Stimulated activated CD4-positive, alpha-beta T cell treated with anti-CD3 and anti-CD28 coated beads, Interleukin-15, amount 100 ng/mL, for 1 hour (primary cell): ENCODE measurements at regions not wholly inside any gene's neighbourhood (a gene's known extent, or its start where the extent isn't known, plus 50 kb on each side); places are given as distances from the start of the nearest gene placed in this dataset.
"Not testable (repeated sequence)": the region's sequence is repeated elsewhere in the genome, so short reads cannot be mapped to it uniquely, and the experiment has no call there.

Experiments
- DNase-seq, 2 donors: peaks; one replicate each; pipeline ENCODE4 v3.0.0-alpha.2; 2020; ENCODE audit warnings: low read depth in 1 of 2, low spot score in 1 of 2

DNA sequence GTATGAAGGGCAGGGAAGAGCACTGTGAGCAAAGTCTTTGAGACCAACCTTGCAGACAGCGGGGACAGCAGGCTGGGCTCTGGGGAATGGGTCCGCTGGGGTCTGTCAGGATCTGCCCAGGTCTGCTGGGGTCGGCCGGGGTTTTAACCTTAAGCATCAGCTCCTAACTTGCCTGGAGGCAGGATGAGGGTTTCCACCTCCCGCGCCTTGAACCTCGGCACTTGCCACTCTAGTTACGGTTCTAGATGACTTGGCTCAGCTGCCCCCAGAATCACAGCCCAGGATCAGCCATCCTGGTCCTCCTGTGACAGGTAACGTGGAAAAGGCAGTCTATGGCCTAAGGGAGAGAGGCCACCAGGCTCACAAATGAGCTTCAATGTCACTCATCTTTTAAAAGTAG is 50.4 kb upstream of the CACUL1 start:
- DNase-seq = no peak

DNA sequence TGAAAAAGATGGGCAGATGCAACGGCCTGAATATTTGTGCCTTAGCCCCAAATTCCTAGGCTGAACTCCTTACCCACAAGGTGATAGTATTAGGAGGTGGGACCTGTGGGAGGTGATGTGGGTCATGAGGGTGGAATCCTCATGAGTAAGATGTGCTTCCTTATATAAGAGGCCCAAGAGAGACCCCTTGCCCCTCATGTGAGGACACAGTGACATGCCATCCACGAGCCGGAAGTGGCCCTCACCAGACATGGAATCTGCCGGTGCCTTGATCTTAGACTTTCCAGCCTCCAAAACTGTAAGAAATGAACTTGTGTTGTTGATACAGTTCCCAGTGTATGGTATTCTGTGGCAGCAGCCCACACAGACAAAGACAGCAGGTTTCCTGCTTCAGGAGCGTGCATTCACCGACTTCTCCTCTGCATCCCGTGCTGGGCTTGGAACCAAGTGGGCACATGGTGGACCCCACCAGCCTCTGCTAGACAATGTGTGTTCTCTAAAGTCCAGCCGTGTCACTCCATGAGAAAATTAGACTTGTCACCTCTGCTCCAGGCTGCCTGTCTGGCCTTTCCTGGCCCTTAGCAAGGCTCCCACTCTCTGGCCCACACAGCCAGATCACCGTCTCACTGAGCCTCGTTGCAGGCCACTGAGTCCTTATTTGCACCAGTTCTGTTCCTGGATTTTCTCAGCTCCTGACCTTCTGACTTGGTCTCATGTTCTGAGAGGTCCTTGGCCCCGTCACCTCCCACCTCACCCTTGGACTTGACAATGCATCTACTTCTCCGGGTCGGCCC is 52.9 kb upstream of the CACUL1 start:
- DNase-seq = no peak

DNA sequence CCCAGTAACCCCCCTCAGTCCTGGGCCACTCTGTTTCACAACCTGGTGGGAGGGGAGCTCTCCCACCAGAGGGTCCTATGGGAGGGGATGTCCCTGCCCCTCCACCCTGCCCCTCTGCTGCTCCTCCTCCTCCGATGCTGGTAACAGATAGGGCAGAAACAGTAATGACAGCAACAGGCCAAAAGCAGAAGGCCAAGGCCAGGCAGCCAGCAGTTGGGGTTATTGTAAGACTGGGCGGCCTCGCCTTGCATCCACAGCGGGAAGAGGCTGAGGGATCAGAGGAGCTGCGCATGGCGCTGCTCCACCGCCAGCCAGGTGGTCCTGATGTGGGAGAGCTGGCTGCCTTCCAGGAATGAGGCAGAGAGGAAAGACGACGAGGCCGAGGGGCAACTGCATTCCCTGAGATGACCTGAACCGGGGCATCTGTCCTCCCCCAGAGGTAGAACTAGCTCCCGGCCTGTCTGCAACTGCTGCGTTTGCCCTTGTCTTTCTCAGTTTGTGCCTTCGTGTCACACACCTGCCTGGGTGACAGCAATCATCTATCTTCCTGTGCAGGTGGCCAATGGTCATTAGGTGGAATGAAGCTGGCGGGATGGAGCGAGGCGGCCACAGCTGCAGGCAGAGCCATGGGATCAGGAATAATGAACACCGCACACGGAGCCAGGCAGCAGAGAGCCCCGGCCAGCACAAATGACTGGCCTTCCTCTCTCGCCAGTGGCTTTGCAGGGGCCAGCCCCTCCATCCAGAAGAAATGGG is 54.0 kb upstream of the CACUL1 start:
- no peak for DNase-seq

DNA sequence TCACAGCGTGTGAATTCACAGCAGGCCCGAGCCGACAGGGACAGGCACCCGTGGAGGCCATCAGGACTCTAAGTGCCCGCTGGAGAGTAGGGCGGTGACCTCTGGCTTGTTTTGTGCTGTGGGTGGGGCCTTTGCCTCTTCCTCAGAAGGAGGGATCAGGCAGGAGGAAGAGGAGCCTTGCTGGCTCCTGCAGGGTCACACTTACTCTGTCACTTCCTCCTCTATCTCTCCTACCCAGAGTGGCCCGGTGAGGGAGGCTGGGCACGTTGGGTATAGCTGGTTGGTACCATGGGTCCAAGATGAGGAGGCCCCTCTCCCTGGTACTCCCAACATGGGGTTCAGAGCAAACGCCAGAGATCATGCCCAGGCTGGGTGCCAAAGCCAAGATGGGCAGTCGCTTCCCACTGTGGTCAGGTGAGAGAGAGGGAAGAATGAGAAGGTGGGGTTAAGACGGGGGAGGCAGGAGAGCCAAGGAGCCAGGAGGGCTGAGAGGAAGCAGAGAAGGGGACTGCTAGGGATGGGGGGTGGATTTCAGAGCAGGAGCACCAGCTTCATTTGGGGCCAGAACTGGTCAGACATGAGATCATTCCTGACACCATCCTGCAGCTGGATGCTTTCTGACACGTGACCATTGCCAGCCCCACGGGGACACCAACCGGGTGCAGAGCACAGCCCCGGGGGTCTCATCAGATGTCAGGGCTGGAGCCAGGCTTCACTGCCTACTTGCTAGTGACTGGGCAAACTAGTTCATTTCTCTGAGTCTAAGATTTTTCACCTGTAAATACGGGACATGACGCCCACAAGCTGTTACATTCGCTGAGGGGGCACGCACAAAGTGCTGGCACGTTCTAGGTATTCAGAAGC is 54.8 kb upstream of the CACUL1 start:
- DNase-seq = no peak

DNA sequence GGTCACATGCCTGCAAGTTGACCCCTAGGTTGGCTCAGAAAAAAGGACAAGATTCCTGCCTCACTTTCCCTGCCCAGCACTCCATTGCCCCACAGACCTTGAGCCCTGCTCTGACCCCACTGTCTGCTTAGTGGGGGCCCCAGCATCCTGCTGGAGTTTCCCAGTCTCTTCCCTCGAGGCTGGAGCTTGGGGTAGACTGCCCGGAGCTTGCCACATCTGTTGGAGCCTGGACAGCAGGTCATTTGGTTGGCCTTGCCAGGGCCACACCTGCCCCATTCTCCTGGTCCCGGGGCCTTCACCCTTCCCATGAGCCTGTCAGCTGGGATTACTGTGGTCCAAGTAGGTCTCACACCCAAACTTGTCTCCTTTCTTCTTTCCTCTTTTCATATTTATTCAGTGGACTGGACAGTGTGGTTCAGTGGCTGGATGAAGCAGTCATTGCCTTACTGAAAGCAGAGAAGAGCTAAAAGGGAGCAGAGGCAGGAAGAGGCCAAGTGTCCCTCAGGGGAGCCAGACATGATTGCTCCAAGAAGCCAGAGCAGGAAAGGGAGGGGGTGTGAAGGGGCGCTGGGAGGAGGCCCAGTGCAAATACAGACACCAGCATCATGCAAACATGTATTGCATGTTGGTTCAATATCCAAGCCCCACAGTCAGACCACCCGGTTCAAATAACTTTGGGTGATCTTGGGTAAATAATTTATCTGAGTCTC is 56.2 kb upstream of the CACUL1 start:
- no peak for DNase-seq

DNA sequence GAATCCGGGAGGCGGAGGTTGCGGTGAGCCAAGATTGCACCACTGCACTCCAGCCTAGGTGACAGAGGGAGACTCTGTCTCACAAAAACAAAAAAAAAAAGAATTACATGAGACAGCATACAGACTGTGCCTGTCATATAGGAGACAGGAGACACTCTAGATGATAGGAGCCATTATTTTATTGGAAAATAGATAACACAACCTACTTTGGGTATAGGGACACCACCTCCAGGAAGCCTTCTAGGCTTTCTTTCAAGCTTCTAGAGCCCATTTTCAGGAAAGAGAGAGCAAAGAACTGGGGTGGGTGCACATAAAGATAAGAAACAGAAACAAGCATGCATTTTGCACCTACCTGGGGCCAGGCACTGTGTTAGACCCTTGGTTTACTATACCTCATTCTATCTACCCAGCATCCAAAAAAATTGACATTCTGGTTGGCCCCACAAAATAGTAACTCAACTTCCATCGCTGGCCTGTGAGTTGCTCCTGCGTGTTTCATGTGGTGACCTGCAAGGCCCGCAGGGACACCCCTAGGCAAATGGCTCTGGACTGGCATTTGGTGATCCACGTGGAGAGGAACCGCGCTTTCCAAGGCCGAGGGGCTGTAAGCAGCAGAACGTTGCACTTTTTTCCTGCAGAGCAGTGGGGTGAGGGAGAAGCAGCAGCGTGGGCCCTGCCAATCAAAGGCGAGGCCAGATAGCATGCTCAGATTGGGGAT is 57.1 kb upstream of the CACUL1 start:
- DNase-seq = no peak

DNA sequence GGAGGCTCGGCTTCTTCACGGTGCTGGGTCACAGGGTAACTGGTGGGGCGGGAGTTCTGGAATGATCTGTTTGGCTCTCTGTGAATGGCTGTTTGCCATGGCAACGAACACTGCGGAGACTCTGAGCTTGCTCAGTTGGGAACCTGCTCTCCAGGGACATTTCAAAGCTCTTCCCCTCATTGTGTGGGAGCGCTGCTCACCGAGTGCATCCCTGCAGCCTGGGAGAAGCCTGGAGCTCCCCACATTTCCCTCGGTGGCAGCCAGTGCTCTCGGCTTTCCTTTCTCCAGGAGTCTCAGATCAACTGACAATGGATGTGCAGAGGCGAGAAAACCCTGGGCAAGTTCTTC is 57.6 kb upstream of the CACUL1 start:
- DNase-seq = no peak

DNA sequence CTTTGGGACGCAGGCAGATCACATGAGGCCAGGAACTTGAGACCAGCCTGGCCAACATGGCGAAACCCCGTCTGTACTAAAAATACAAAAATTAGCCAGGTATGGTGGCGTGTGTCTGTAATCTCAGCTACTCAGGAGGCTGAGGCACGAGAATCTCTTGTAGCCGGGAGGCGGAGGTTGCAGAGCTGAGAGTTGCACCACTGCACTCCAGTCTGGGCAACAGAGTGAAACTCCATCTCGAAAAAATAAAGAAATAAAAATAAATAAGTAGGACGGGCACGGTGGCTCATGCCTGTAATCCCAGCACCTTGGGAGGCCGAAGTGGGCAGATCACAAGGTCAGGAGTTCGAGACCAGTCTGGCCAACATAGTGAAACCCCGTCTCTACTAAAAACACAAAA is 58.2 kb upstream of the CACUL1 start:
- not testable (repeated sequence) for DNase-seq

DNA sequence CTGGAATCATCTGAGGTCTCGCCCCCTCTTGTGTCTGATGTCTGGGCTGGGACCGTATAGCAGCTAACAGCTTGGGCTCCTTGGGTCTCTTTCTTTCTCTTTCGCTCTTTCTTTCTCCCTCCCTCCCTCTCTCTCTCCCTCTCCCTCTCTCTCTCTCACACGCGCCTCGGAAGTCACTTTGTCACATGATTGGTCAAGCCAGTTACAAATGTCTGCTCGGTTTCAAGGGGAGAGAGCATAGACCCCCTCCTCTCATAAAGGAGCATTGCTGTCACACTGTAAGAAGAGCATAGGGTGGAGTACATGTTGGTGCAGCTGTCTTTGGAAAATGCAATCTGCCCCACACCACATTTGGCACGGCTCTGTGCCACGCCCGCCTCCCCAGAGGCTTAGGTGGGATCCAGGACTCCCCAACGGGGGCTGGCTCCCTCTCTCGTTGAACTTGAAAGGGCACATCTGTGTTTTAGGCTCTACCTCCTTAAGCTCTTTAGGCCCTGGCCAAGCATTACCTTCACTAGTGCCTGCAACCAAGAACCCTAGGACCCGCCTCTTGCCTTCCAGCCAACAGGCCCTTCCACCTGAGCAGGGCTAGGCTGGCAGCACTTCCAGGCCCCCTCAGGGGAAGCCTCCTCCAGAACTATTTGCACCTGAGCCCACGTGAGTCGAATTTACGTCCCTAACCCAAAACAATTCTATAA is 61.9 kb upstream of the CACUL1 start:
- no peak for DNase-seq

DNA sequence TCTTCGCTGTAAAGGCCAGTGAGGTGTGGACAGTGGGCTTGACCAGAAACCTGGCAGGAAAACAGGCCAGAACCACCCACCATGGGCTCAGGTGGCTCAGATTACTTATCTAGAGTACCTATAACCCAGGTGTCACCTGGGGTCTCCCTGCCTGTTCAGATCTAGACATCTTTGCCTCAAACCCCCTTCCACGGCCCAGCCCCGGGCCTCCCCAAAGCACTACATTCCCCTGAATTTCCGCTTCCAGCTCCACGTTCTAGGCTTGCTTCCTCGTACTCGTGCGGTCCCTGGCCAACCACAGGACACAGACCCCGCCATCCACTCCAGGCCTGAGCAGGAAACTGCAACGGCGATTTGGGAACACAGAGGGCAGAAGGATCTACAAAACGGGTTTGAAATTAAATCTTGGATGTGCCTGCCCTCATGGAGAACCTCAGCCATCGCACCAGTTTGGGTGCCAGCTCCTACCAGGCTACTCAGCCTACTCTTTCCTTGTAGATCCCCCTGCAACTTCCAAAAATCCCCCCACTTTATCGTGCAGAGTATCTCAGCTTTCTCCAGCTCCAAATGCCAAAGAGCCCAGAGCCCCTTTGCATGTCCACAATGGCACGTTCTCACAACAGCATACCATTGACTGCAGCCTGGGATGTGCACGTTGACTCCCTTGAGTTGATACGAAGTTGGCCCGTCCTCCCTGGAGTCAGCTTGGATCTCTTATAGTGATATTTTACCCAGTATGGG is 62.7 kb upstream of the CACUL1 start:
- DNase-seq = no peak

DNA sequence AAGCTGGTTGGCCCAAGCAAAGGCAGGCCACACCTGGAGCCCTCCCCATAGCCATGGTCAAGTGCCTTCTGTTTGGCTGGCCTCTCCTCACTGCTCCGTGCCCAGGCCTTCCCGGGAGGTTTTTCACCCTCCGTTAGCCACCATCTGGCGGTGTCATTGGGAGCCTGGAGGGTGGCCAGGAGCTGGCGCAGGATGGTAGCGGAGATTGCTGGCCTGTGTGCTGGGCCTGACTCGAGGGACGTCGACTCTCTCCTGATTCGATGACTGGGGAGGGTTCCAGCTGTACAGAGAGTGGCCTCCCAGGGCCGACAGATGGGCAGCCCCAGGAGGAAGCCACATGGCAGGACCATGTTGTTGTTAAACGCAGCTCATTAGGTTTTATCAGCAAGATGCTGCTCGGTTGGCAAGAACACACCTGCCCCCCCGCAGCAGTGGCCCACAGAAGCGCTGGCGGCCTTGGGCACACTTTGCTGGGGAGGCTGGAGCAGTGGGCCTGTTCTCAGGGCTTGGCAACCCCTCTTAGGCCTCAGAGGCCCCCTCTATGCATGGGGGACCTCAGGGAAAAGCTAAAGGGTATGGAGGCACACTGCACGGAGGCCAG is 64.0 kb upstream of the CACUL1 start:
- DNase-seq = no peak

DNA sequence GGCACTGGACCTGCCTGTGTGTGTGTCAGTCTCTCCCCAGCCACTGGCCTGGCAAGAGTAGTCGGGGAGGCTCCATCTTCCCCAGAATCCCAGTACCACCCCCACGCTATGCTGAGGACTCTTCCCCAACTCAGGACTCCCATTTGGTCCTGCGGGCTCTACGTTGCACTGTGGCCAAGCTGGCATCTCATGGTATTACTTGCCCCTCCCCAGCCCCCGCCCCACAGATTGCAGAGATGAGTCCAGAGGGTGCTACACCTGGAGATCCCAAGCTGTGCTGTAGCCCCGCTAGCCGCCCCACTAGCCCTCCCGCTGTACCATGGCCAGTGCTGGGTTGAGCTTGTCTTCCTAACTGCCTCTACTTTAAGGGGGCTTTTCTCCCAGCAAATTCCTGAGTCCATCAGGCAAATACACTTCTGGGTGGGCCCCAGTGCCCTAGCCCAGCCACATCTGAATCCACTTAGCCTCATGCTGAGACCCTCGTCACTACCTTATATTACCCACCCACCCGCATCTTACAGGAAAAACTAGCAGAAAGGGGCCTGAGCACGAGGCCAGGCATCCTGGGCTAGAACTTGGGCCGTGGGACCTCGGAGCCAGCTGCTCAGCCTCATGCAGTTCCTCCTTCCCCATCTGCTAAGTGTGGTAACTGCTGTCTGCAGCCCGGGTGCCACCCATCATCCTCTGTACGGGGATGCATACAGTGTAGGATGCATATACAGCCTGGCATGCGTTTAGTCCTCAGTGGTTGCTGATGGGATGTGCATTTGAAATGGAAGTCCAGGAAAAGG is 65.8 kb upstream of the CACUL1 start:
- no peak for DNase-seq

DNA sequence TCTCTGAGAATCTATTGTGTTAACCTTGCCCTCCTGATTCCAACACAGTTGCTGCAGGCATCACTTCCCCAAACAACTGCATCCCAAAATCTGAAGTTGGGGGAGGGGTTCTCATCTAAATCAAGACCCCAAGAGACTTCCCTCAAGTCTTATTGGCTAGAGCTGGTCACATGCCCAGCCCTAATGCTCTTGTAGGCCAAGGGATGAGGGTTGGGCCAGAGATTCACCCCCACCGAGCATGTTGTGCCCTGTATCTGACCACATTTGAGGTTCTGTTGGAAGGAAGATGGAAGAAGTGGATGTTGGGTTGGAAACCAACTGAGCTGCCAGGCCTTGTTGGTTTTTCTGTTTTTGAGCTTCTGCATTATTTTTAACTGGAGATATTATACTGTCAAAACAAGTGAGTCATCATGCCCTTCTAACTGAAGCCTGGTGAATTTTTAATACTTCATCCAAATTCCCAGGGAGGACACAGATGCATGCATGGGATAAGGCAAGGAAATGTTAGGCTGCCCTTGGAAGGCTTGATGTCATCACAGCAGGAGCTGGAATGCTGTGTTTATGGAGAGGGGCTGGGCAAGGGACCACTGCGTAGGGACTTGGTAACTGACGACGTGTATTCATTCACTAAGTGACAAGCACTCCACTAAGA is 68.6 kb upstream of the CACUL1 start:
- no peak for DNase-seq

DNA sequence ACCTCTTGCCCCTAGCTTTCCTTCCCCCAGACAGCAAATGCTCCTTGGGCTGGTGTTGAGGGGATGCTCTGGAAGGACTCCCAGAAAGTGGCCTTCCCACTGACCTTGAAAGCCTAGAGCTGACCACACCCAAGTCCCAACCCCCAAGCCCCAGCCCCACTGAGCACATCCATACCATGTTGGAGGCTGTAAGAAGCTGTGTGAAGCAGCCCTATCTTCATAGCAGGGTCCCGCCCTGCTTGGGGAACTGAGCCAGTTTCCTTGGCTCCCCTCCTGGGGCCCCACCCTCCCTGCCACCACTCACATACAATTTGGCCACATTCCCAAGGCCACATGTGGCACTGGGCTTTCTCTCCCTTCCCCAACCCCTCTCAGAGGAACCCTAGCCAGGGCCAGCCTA is 72.3 kb upstream of the CACUL1 start:
- no peak for DNase-seq

DNA sequence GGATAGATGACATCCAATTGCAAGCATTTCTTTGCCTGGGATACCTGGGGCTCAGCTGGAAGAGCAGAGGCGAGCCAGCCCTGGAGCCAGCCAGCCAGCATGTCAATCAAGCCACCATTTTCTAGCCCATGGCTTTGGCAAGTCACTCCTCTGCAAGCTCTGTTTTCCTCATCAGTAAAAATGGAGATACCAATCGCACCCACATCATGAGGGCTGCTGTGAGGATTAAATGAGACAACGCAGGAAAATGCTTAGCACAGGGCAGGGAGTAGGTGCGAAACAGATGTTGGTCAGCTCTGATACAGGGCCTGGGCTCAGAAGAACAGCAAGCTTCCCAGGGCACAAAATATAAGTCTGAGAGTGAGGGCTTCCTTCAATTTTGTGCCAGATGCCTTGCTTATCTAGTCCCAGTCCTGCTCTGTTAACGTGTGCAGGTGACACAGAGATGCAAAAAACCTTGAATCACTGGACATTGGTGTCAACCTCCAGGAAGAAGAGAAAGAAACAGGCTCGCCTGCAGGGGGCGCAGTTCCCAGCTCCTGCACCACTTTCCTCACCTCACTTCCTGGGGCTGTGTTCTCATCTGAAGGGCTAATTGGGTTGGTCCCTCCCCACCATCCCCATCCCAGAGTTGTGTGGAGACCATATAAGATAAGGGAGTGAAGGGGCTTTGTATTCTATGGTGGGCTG is 72.8 kb upstream of the CACUL1 start:
- DNase-seq = no peak

DNA sequence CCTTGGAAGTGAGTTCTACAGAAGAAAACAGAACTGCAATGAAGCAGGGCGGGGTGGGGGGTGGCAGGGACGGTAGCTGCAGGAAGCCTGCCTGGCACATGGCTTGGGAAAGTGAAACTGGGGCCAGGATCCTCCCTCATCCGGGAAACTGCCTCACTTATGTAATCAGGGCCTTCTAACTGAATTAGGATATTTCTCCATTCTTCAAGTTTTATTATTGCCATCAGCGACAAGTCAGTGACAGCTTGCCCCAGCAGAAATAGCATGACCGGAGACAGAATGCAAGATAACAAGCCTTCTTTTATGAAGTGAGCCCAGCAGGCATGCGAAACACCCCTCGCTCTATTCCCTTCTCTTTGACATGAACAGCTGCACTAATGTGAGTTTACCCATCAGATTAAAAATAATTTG is 77.5 kb upstream of the CACUL1 start:
- DNase-seq = no peak

DNA sequence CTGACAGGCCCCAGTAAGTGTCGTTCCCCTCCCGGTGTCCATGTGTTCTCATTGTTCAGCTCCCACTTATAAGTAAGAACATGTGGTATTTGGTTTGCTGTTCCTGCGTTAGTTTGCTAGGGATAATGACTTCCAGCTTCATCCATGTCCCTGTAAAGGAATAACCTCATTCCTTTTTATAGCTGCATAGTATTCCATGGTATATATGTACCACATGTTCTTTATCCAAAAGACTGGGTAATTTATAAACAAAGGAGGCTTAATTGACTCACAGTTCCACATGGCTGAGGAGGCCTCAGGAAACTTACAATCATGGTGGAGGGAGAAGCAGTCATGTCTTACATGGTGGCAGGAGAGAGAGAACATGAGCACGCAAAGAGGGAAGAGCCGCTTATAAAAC is 79.6 kb upstream of the CACUL1 start:
- DNase-seq = not testable (repeated sequence)
